ENCODE measurements at regions not wholly inside any gene's neighbourhood (a gene's known extent, or its start where the extent isn't known, plus 50 kb on each side); places are given as distances from the start of the nearest gene placed in this dataset.

DNA sequence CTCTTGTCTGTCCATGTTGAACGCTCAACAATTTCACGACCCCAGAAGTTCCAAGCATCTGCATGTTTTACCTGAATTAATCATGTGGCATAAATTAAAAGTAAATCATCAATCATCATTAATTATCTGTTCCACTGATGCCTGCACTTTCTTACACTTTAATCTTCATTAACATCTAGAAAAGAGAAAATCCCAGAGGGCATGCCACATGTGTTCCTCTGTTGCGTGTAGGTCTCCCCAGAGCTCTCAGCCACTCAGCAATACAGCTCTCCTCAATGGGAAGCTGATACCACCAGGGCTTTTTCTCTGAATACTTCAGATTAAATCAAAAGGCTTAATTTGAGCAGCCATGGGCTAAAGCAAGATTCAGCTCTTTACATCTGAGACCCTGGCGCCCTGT is 722.4 kb upstream of the TENM3 start:
- no peak for TF ChIP-seq POLR2A (IDR thresholded peaks at IDR 0.05; ENCODE audit: low read depth)
- TF ChIP-seq POLR2AphosphoS5 (IDR thresholded peaks at IDR 0.05): no peak
- TF ChIP-seq, protein P1, sequence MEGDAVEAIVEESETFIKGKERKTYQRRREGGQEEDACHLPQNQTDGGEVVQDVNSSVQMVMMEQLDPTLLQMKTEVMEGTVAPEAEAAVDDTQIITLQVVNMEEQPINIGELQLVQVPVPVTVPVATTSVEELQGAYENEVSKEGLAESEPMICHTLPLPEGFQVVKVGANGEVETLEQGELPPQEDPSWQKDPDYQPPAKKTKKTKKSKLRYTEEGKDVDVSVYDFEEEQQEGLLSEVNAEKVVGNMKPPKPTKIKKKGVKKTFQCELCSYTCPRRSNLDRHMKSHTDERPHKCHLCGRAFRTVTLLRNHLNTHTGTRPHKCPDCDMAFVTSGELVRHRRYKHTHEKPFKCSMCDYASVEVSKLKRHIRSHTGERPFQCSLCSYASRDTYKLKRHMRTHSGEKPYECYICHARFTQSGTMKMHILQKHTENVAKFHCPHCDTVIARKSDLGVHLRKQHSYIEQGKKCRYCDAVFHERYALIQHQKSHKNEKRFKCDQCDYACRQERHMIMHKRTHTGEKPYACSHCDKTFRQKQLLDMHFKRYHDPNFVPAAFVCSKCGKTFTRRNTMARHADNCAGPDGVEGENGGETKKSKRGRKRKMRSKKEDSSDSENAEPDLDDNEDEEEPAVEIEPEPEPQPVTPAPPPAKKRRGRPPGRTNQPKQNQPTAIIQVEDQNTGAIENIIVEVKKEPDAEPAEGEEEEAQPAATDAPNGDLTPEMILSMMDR (IDR thresholded peaks at IDR 0.05): no peak

Data from esophagus muscularis mucosa (tissue), 3 donors.